ENCODE measurements at regions not wholly inside any gene's neighbourhood (a gene's known extent, or its start where the extent isn't known, plus 50 kb on each side); places are given as distances from the start of the nearest gene placed in this dataset.

- DNase-seq, result no peak
Measured at GRCh38 chr7:22561321-22561811, 61.4 kb upstream of the STEAP1B start.

GRCh38 chr7:22559829-22560489 is 60.0 kb upstream of the STEAP1B start:
- peak; percentile 65 for DNase-seq

- DNase-seq, result no peak
Measured at GRCh38 chr7:22557167-22557566, 57.2 kb upstream of the STEAP1B start.

- DNase-seq, result no peak
Measured at GRCh38 chr7:22555476-22555875, 55.5 kb upstream of the STEAP1B start.

GRCh38 chr7:22554184-22554583 is 54.2 kb upstream of the STEAP1B start:
- DNase-seq, result no peak

GRCh38 chr7:22551768-22552513 is 52.0 kb upstream of the STEAP1B start:
- DNase-seq, result no peak

- DNase-seq, result no peak
Measured at GRCh38 chr7:22550514-22551030, 50.6 kb upstream of the STEAP1B start.

- DNase-seq, result no peak
Measured at GRCh38 chr7:22549667-22550513, 49.9 kb upstream of the STEAP1B start.

All from NCI-H1436 (cell line).